ENCODE measurements at regions not wholly inside any gene's neighbourhood (a gene's known extent, or its start where the extent isn't known, plus 50 kb on each side); places are given as distances from the start of the nearest gene placed in this dataset.
"Not testable (repeated sequence)": the region's sequence is repeated elsewhere in the genome, so short reads cannot be mapped to it uniquely, and the experiment has no call there.

DNA sequence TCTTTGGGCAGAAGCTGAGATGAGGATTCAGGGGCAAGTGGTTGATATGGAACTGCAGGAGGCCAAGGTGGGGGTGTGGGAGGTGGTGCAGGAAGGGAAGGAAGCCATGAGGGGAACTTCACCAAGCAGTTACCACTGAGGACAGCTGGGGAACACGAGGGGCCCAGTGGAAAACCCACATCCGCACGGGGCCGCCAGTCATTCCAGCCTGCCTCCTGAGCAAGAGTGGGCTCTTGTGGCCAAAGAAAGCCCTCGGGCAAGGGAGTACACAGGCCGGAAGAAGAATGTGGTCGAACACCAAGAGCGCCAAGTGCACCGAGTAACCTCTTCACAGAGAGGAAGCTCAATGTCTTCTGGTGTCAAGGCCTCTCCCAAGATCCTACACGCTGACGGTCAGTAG lies 252.2 kb upstream of the FOXN3 start:
- H3K27me3 Mint-ChIP-seq, result no peaks in the 10 kb centered on the region
- H3K27ac Mint-ChIP-seq (ENCODE audit: low read depth), result no peak overlapping the region
- H3K9me3 Mint-ChIP-seq, result peaks cover 5% of the 10 kb centered on the region
- DNase-seq (ENCODE audit: low spot score in 2 of 2) (no peak), ATAC-seq (replicated peaks; ENCODE audit: extremely low read depth, poor library complexity, severe bottlenecking) (no peak)
- no peaks in the 10 kb centered on the region for H3K36me3 Mint-ChIP-seq (ENCODE audit: insufficient read depth)
- H3K4me1 Mint-ChIP-seq, result peaks cover 19% of the 10 kb centered on the region
- H3K4me3 Mint-ChIP-seq, result no peak overlapping the region

DNA sequence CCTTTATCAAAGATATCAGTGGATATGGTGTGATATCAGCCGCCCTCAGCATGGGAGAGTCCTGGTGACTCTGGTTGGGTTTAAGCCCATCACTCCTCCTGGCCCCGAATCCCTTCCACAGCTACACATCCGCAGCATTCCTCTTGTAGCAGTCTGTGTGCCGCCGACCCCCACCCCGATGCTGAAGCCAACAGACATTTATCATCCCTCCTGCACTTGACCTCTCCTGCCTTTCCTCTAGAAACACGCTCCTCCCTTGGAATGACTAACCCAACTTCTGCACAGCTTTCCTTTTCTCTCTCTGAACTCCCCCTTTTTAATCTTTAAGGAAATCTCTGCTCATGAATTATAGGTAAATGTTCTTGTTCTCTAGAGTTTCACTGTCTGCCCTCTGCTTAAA lies 250.9 kb upstream of the FOXN3 start:
- H3K4me1 Mint-ChIP-seq, result peaks cover 17% of the 10 kb centered on the region
- no peak for ATAC-seq (replicated peaks; ENCODE audit: extremely low read depth, poor library complexity, severe bottlenecking)
- H3K4me3 Mint-ChIP-seq, result no peak overlapping the region
- peaks cover 5% of the 10 kb centered on the region for H3K9me3 Mint-ChIP-seq
- DNase-seq (ENCODE audit: low spot score in 2 of 2), result no peak
- no peaks in the 10 kb centered on the region for H3K27me3 Mint-ChIP-seq
- H3K36me3 Mint-ChIP-seq (ENCODE audit: insufficient read depth), result no peaks in the 10 kb centered on the region
- no peak overlapping the region for H3K27ac Mint-ChIP-seq (ENCODE audit: low read depth)

- not testable (repeated sequence) for H3K36me3 Mint-ChIP-seq (ENCODE audit: insufficient read depth); DNase-seq (ENCODE audit: low spot score in 2 of 2); H3K27me3 Mint-ChIP-seq; H3K27ac Mint-ChIP-seq (ENCODE audit: low read depth); ATAC-seq (replicated peaks; ENCODE audit: extremely low read depth, poor library complexity, severe bottlenecking); H3K9me3 Mint-ChIP-seq; H3K4me3 Mint-ChIP-seq
- H3K4me1 Mint-ChIP-seq, result peaks cover 11% of the 10 kb centered on the region
Measured at GRCh38 chr14:89665300-89666081, 248.5 kb upstream of the FOXN3 start.

DNA sequence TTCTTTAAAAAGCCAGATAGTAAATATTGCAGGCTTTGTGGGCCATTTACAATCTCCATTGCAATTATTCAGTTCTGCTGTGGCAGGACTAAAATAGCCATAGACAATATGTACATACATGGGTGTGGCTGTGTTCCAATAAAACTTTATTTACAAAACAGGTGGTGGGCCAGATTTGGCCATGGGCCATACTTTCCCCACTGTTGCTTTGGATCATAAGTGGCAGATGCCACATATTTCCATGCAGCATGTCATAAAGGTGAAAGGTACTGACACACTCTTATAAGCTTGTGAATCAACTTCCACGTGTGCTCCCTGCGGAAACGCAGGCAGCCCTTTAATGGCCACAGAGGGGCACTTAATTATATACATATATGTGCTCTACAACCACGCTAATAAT lies 244.4 kb upstream of the FOXN3 start:
- DNase-seq (ENCODE audit: low spot score in 2 of 2), result no peak
- Mint-ChIP-seq H3K4me1 (no peaks in the 10 kb centered on the region), H3K4me3 (no peak overlapping the region), H3K9me3 (peaks cover 5% of the 10 kb centered on the region), H3K27ac (ENCODE audit: low read depth) (no peak overlapping the region), H3K27me3 (no peaks in the 10 kb centered on the region), H3K36me3 (ENCODE audit: insufficient read depth) (no peaks in the 10 kb centered on the region)
- ATAC-seq (replicated peaks; ENCODE audit: extremely low read depth, poor library complexity, severe bottlenecking), result no peak

- not testable (repeated sequence) for H3K4me1 Mint-ChIP-seq; H3K27ac Mint-ChIP-seq (ENCODE audit: low read depth); H3K4me3 Mint-ChIP-seq
Measured at GRCh38 chr14:89660625-89661233, 243.7 kb upstream of the FOXN3 start.

GRCh38 chr14:89660166-89660565 lies 243.1 kb upstream of the FOXN3 start:
- H3K27me3 Mint-ChIP-seq, result no peaks in the 10 kb centered on the region
- no peak overlapping the region for H3K27ac Mint-ChIP-seq (ENCODE audit: low read depth)
- no peak overlapping the region for H3K4me3 Mint-ChIP-seq
- no peaks in the 10 kb centered on the region for H3K9me3 Mint-ChIP-seq
- no peaks in the 10 kb centered on the region for H3K4me1 Mint-ChIP-seq
- no peak for DNase-seq (ENCODE audit: low spot score in 2 of 2)
- H3K36me3 Mint-ChIP-seq (ENCODE audit: insufficient read depth), result no peaks in the 10 kb centered on the region
- ATAC-seq (replicated peaks; ENCODE audit: extremely low read depth, poor library complexity, severe bottlenecking), result no peak

More at GRCh38 chr14:89660625-89661233, 243.7 kb upstream of the FOXN3 start:
- H3K27me3 Mint-ChIP-seq; H3K9me3 Mint-ChIP-seq; ATAC-seq (replicated peaks; ENCODE audit: extremely low read depth, poor library complexity, severe bottlenecking); DNase-seq (ENCODE audit: low spot score in 2 of 2); H3K36me3 Mint-ChIP-seq (ENCODE audit: insufficient read depth): not testable (repeated sequence)

DNA sequence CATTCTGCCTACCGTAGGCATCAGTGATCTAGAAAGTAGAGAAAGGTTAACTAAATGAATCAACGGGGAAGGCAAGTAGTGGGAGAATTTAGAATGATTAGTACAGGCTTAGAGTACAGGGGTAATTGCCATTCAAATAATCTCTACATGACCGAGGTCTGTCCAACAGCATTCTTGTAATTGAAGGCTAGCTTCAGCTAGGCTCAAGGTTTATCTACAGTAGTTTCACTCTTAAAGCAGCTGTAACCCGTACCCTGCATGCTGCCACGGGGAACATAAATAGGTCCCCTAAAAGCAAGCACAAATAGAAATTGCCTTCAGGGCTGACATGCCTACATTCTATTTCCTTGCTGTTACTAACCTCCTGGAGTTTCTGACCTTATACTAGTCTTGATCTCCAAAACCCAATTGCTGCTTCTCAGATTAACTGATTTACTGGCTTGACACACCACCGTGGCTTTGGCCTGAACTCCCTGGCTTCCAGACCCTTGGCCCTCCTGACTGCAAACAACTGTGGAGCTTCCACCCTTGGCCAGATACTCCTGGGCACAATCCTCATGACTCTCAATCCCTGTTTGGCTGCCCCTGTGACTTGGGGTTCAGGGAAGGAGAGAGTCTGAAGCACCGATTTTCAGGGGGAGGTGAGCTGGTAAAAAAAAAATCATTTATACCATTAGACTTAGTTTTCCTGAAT lies 242.1 kb upstream of the FOXN3 start:
- Mint-ChIP-seq H3K4me3 (no peak overlapping the region), H3K9me3 (no peaks in the 10 kb centered on the region), H3K27ac (ENCODE audit: low read depth) (no peak overlapping the region), H3K27me3 (no peaks in the 10 kb centered on the region), H3K4me1 (no peaks in the 10 kb centered on the region), H3K36me3 (ENCODE audit: insufficient read depth) (no peaks in the 10 kb centered on the region)
- ATAC-seq (replicated peaks; ENCODE audit: extremely low read depth, poor library complexity, severe bottlenecking), result no peak
- no peak for DNase-seq (ENCODE audit: low spot score in 2 of 2)

GRCh38 chr14:89657014-89657413 lies 240.0 kb upstream of the FOXN3 start:
- no peaks in the 10 kb centered on the region for H3K27me3 Mint-ChIP-seq
- H3K36me3 Mint-ChIP-seq (ENCODE audit: insufficient read depth), result no peaks in the 10 kb centered on the region
- no peak for ATAC-seq (replicated peaks; ENCODE audit: extremely low read depth, poor library complexity, severe bottlenecking)
- no peaks in the 10 kb centered on the region for H3K4me1 Mint-ChIP-seq
- H3K27ac Mint-ChIP-seq (ENCODE audit: low read depth), result no peak overlapping the region
- no peaks in the 10 kb centered on the region for H3K9me3 Mint-ChIP-seq
- DNase-seq (ENCODE audit: low spot score in 2 of 2), result no peak
- no peak overlapping the region for H3K4me3 Mint-ChIP-seq

- no peaks in the 10 kb centered on the region for H3K36me3 Mint-ChIP-seq (ENCODE audit: insufficient read depth)
Measured at GRCh38 chr14:89654998-89655397, 238.0 kb upstream of the FOXN3 start.

DNA sequence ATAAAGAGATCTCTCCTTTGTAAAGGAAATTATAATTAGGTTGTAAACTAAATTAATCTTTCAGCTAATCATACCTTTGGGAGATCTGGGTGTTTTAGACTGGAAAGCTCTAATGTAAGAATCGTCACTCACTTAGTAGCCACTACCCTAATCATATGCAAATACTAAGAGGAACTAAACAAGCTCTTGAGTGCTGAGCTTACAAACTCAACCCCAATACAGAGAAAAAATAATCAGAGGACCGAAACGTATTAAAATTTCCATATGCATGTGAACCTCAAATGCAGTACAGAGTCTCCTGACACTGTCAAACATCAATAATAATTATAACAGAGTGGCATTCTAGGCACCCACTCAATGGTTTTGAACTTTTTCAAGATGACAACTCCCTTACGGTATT lies 235.3 kb upstream of the FOXN3 start:
- H3K4me3 Mint-ChIP-seq, result no peak overlapping the region
- no peaks in the 10 kb centered on the region for H3K36me3 Mint-ChIP-seq (ENCODE audit: insufficient read depth)

More at GRCh38 chr14:89654998-89655397, 238.0 kb upstream of the FOXN3 start:
- Mint-ChIP-seq H3K9me3 (no peaks in the 10 kb centered on the region), H3K27me3 (no peaks in the 10 kb centered on the region), H3K4me1 (no peaks in the 10 kb centered on the region), H3K4me3 (no peak overlapping the region), H3K27ac (ENCODE audit: low read depth) (no peak overlapping the region)
- no peak for DNase-seq (ENCODE audit: low spot score in 2 of 2)
- no peak for ATAC-seq (replicated peaks; ENCODE audit: extremely low read depth, poor library complexity, severe bottlenecking)

DNA sequence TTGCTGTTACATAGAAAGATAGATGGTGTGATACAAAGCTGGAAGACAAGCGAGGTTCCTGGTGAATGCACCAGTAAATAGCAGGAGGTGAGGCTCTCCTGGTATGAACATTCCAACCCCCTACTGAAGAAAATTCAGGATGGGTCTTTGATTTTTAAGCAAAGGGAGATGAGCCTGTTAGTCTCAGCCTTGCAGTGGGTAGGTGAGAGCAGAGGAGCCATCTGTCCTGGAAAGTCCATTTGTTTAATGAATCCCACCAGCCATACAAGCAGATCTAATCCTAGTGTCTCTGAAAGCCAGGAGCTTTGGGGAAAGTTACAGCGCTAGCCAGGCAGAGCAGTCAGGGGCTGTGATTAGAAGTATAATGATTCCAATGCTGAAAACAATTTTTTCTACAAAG lies 234.8 kb upstream of the FOXN3 start:
- H3K27me3 Mint-ChIP-seq, result no peaks in the 10 kb centered on the region
- no peak for DNase-seq (ENCODE audit: low spot score in 2 of 2)
- H3K4me1 Mint-ChIP-seq, result peaks cover 4% of the 10 kb centered on the region
- no peaks in the 10 kb centered on the region for H3K36me3 Mint-ChIP-seq (ENCODE audit: insufficient read depth)
- H3K27ac Mint-ChIP-seq (ENCODE audit: low read depth), result no peak overlapping the region
- no peak overlapping the region for H3K4me3 Mint-ChIP-seq
- no peak for ATAC-seq (replicated peaks; ENCODE audit: extremely low read depth, poor library complexity, severe bottlenecking)
- H3K9me3 Mint-ChIP-seq, result no peaks in the 10 kb centered on the region

More for the DNA sequence above, 235.3 kb upstream of the FOXN3 start:
- peaks cover 4% of the 10 kb centered on the region for H3K4me1 Mint-ChIP-seq
- ATAC-seq (replicated peaks; ENCODE audit: extremely low read depth, poor library complexity, severe bottlenecking) (no peak), DNase-seq (ENCODE audit: low spot score in 2 of 2) (no peak)
- H3K9me3 Mint-ChIP-seq, result no peaks in the 10 kb centered on the region
- no peak overlapping the region for H3K27ac Mint-ChIP-seq (ENCODE audit: low read depth)
- H3K27me3 Mint-ChIP-seq, result no peaks in the 10 kb centered on the region

GRCh38 chr14:89650077-89650978 lies 233.3 kb upstream of the FOXN3 start:
- ATAC-seq (replicated peaks; ENCODE audit: extremely low read depth, poor library complexity, severe bottlenecking), result no peak
- Mint-ChIP-seq H3K27ac (ENCODE audit: low read depth) (no peak overlapping the region), H3K36me3 (ENCODE audit: insufficient read depth) (no peaks in the 10 kb centered on the region), H3K4me1 (peaks cover 4% of the 10 kb centered on the region), H3K27me3 (no peaks in the 10 kb centered on the region), H3K9me3 (no peaks in the 10 kb centered on the region), H3K4me3 (no peak overlapping the region)
- no peak for DNase-seq (ENCODE audit: low spot score in 2 of 2)
